Astrocyte of the hippocampus (primary cell): ENCODE measurements at regions not wholly inside any gene's neighbourhood (a gene's known extent, or its start where the extent isn't known, plus 50 kb on each side); places are given as distances from the start of the nearest gene placed in this dataset.

Source experiments
- DNase-seq: peaks from one replicate; pipeline ENCODE4 v3.0.0; 2011; ENCODE audit warnings: low read depth, low spot score

DNA sequence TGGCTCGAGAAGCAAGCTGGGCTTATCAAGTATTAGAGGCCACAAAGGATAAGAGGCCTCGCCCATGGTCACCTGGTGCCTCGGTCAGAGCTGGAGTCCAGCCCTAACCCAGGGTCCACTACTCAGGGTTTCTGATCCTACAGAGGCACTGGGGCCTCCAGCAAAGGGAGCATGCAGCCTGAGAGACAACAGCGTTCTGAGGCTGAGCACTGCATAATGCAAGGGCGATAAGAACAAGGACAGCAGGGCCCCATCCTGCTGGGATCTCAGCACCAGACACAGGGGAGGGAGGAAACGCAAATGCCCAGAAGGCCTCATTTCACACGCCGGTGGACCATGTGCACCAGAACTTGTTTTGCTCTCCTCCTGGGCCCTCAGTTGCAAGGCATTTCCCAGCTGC is 63.0 kb downstream of the C5orf15 start:
- no peak for DNase-seq

DNA sequence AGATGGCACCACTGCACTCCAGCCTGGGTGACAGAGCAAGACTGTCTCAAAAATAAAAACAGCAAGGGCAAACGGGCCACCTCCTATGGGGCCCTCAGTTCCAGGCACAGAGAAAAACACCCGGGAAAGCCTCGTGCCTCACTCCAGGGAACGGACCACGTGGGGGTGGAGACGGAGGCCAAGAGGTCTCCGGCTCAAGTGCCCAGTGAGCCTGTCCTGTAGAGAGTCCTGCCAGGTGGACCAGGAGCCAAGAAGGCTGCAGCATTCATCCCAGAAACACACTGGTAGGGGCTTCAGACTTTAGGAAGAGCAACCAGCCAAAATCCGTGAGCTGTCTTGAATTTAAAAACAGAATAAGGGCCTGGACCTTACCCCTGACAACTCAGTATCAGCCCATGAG is 63.8 kb downstream of the C5orf15 start:
- DNase-seq: no peak

DNA sequence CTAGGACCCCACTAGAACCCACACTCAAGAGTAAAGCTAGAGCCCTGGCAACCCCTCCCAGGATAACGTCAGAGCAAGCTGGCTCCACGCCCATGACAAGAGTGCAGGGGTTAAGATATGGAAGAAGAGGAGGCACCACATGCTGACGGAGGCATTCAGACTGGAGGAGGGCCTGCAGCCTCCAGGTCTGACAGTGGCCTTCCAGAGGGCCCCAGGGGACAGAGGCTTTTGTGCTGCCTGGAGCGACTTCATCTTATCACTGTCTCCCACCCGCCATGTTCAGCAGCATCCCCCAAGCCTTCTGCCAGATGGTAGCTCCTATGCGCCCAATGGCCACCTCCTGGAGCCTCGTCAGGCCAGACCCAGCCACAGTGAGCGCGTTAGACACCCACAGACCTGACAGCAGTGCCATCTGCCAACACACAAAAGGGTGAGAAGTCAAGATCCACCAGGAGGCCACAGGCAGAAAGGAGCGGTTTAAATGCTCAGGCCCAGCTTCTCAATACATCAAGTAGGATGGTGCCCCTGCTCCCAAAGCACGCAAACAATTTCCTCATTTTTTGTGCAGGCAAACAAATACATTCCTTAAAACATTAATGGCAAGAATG is 65.8 kb downstream of the C5orf15 start:
- no peak for DNase-seq

DNA sequence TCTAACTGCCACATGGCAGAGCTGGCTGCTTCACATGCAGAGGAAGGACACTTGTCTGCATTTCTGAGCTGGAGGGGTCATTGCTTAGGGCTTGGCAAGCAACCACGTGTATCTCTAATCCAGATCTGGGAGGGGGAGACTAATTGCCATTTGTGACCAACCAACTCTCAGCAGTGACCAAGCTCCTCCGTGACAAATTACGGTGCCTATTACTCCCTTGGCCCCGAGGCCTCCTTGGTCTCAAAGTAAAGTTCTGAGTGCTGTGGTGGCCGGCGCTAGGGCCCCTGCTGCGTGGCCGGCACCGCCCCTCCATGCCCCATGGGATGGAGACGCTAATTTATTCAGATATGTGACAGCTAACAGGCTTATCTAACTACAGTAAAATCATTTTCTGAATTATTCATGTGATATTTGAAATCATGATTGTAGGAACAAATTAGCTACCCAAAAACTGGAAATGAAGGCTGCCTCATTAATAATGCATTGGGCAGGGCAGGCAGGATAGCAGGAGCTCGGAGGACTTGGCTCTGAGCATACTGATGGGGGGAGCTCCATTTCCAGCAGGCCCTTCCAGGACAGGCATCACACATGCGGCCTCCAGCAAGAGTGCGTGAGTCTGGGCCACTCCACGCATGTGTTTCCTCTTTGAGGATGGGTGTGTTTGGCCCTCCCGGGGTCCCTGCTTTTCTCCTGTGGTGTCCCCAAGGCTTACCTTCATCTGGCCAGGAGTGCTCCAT is 67.7 kb downstream of the C5orf15 start:
- no peak for DNase-seq

DNA sequence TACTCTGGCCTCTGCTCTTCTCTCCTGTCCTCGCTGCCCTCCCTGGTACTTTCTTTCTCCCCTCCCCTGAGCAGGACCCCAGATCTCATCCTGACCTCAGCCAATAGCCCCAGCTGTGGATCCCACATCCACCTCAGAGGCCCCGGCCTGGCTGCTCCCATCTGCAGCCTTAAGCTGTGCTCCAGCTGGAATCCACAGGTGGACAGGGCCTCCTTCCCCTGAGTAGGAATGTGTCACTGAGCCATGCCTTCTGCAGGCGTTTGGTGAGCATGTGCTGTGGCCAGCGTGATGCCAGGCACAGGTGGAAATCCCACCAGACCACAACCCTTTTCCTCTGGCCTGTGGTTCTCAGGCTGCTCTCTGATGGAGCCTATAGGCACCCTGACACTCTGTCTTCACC is 68.9 kb downstream of the C5orf15 start:
- no peak for DNase-seq

DNA sequence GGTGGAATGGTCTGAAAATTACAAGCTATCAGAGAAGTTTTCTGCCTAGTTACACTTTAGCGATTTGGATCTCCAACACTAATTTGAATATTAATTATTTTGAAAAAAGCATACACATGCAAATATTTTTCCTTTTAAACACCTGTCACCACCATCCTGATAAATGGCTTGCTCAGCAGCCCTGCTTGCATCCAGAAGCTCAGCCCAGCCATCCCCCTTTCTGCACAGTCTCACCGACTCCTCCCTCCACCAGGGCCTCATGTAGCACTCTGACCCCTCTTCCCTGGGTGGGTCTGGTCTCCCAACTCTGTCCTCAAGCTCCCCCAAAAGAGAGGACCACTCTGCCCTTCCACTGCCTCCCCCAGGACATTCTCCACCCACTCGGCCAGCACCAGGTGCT is 70.0 kb downstream of the C5orf15 start:
- DNase-seq: no peak

DNA sequence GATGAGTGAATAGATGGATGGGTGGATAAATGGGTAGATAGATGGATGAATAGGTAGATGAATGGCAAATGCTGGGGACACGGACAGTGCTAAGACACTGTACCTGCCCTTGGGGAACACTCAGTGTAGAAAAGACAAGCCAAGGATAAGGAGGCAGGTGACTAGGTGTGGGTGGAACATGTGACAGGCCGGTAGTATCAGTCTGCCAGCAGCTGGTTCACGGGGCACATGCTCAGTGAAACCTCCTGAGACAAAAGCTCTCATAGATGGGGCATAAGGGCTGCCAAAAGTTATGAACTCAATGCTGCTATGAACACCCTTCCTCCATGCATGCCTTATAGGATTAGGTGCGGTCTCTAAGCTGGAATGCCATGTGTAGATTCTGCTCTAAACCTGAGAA is 71.0 kb downstream of the C5orf15 start:
- no peak for DNase-seq

DNA sequence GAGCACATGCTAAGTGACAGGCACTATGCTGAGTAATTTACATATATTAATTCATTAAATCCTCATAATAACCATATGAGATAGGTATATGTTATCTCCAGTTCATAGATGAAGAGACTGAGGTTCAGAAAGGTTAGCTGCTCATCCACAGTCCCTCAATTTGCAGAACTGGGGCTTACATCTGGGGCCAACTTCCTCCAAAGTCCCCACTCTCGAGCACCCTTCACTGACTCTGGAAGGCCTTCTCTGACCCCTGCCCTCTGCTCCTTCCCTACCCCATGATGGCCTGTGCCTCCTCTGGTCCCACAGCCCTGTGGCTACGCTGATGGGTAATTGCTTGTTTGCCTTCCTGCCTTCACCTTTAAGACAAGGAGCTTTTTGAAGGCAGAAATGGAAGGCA is 71.6 kb downstream of the C5orf15 start:
- DNase-seq: no peak

DNA sequence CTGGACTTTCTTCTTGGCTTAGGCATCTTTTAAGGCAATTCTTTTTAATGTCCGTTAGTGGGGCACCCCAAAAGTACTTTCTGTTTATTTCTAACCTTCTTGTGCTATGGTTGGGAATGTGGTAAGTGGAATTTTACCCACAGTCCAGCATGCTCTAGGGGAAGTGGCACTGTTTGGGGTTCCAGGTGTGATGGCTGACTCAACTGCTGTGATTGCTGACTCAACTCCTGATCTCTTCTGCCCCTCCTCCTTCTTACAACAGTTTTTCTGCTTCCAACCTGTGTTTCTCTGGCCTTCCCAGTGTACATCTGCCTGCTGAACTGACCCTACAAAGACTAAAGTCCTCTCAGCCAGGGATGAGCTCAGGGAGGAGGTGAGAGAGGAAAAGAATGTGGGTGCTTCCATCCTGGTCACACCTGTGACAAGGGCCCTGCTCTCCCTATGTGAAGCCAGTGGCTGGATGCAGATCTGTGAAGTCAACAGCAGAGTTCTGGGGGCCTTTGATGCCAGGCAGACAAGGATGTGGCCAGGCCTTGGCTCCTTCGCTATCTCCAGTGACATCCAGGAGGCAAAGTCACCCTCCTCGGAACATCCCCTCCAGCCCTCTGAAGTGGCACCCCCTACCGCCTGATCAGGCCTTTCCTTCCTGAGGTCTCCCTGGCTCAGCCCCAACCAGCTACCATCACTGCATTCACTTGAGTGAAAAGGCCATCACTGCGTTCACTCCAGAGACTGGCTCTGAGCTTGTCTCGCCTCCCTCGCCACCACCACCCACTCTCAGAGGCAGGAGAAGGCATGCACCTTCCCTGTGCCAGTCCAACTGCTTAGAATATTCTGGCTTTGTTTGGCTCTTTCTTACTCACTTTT is 72.2 kb downstream of the C5orf15 start:
- no peak for DNase-seq

DNA sequence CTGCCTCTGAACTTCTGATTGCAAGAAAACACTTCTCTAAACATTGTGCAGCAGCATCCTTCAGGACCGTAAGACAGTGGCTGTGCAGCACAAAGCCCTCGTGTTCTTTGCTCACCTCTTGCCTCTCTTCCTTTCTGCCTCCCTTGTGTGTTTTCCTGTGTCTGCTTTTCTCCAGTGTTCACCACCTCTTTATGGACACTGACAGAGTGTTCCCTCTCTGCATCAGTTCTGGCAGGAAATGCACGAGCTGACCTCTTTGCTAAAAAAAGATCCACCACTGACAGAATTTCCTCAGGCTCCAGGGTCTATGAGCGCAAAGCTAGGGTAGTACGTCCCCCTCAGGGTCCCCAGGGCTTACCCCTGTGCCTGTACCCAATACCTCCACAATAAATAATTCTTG is 74.3 kb downstream of the C5orf15 start:
- no peak for DNase-seq

DNA sequence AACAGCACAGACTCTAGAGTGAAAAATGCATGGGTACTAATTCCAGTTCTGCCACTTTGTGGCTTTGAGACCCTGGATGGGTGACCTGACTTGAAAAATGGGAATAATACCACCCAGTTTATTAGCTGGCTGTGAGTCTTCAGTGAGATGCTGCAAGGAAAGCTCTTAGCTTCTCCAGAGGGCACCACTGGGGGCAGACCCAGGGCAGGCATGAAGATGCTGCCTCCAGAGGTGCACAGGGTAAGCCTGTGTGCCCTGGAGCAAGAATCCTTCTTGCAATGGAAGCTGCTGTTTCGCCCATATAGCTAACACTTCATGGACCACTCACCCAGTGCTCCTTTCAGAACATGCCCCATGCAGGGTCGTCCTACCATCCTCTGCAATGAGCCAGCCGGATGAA is 75.7 kb downstream of the C5orf15 start:
- no peak for DNase-seq

DNA sequence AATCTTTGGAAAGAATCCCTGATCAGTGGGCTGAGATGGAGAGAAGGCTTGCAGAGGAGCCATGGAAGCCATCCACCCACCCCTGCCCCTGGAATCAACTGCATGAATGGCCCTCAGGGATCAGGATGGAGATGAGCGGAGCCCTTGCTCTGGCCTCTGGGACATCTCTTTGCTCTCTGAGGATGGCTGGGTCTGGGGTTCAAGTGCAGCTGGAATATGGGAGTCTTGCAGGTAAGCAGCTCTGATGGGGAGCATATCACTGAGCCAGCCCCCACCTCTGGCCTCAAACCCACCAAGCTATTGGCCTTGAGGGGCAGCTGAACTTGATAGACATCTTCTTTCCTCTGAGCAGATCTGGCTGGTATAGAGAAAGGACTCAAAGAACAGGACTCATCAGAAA is 76.1 kb downstream of the C5orf15 start:
- DNase-seq: no peak

DNA sequence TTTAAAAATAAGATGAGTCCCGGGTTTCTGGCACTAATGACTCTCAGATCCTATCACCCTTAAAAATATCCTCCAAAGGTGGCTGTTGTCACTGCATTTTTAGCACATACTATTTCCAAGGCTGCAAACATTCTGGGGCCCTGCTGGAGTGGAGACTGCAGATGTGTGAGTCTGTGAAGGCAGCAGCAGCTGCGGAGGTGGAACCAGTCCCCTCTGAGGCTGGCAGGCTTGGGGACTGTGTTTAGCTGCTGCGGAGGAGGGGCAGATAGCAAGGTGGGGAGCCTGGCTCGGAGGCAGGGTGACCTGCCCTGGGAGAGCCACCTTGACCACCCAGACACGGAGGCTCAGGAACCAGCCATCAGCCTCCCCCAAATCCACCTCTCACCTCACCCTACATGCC is 77.0 kb downstream of the C5orf15 start:
- no peak for DNase-seq

DNA sequence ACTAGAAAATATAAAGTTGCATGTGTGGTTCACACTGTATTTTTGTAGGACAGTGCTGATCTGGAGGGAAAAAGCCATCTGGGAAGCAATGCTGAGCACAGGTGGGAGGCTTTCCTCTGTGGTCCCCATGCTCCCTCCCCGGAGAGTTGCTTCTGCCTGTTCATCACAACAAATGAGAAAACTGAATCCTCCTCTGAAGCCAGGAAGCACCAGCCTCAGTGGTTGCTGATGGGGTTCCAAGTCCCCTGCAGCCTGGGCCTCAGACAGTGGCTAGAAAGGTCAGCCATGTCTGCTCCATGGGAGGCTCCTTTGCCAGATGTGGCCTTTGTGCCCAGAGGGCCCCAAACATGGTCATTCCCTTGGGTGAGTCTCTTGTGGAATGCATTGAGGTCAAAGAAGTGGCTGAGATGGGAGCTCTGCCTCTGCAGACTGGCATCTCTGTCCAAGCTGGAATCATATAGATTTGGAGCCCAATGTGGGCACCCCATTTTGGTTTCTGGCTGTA is 77.6 kb downstream of the C5orf15 start:
- DNase-seq: no peak

DNA sequence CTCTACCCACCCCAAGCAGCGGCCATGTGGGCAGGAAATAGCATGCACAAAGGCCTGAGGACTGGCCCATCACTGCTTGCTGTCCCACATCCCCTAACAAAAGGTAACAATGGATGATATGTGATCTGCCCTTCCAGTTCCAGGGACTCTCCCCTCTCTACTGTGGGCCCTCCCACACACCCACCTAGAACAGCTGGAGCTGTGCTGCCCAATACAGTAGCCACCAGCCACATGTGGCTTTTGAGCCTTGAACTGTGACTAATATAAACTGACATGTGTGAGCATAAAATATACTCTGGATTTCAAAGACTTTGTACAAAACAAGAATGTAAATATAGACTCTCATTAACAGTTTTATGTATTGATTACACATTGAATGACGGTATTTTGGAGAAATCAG is 78.1 kb downstream of the C5orf15 start:
- no peak for DNase-seq

DNA sequence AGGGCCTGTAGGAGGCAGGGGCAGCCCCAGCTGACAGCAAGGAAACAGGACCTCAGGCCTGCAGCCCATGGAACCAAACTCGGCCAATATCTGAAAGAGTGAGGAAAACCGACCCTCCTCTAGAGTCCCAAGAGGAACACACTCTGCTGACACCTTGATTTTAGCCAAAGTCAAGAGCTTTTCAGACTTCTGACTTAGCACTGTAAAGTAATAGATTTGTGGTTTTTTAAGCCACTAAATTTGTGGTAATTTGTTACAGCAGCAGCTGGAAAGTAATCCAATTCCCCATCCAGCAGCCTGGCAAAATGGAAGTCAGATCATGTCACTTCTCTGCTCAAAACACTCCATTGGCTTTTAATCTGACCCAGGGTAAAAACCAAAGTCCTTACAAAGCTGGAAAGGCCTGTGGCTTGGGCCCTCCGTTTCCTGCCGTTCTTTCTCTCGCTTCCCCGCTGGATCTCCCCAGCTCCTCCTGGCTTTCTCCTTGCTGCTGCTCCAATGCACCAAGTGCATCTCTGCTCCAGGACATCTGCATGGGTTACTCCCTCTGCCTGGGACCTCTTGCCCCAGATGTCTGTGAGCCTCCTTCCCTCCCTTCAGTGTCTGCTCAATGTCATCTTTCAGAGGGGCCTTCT is 79.0 kb downstream of the C5orf15 start:
- no peak for DNase-seq

DNA sequence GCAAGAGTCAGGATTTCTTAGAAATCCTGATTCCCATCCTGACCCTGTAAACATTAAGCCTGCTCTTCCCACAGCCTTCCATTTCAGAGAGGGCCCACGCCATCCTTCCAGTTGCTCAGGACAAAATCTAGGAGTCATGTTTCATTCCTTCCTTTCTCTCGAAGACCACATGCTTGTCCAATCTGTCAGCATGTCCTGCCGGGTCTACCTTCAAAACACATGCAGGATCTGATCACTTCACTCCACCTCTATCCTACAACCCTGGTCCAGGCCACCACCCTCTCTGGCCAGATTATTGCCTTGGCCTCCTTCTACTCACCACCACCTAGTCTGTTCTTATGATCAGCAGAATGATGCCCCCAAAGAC is 79.8 kb downstream of the C5orf15 start:
- no peak for DNase-seq

DNA sequence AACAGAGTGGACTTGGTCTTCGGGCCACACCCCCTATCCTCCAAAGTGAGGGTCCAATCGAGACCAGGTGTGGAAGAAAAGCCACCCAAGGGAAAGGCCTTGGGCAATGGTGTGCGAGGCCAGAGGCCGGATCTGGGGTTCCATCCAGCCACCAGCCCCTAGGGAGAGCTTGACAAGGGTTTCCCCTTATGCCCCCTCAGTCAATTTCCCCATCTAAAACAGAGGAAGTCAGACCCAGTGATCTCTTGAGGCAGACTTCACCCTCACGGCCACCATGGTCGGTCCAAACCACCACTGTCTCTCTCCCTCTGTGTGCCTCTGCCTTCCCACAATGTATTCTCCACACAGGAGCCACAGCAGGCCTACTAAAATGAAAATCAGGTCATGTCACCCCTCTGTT is 82.9 kb downstream of the C5orf15 start:
- no peak for DNase-seq

DNA sequence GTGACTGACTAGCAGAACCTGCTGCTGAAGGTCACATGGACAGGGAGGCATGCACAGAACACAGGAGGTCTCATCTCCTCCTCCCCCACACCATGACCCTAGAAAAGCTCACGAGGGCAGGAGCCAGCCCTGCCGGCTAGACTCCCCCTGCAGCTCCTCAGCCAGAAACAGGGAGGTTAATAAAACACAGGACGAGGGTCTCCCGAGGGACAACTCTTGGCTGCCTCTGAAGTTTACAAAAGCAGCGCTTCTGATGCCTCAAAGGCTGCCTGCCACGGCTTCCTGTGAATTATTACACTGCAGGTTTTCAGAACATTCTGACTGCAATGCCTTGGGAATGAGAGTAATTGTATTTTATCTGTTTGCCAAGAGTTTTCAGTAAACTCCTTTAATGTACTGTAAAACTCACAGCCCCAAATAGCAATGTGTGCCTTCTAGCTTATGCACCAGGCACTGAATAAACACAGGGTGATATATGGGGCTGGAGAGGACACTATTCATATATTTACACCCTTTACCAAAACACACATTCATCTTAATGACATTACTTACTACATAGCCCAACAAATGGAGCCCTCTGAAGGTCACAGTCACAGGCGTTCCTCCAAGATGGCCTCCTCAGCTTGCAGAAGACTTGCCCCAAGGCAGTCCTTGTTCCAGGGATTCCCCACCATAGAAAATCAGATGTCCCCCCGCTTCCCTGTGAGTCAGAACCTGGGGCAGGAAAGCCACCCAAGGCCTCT is 83.7 kb downstream of the C5orf15 start:
- no peak for DNase-seq

DNA sequence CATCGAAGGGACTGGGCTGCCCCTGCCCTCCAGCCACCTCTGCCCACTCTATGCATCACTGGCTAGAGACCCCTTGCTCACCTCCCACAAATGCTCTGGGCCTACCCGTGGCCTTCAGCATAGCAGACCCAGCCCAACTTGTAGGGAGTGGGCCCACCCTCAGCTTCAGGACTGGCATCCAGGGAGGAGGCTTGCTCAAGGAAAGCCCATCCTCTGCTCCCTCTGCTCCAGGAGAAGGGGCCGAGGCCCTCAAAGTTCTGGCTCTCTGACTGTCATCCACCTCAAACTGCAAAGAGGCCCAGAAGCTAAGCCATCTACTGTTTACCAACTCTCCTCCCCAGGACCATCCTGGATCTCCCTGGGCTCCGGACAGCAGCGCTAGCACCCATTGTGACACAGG is 84.5 kb downstream of the C5orf15 start:
- no peak for DNase-seq

DNA sequence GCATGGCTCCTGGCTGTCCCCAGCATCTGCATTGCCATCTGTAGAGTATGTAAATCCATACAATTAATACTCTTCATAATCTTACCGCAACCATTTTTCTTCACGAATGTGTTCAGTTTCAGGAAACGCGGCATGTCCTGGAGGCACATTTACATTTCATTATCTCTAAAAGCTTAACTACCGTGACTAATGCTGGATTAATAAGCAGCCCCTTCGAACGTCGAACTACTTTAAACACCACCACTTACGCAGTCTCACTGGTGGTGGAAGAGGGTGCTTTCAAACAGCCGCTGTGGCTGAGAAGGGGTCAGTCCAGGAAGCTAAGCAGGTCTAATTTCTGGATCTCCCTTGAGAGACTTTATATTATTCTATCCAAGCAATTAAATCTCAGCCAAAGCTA is 85.6 kb downstream of the C5orf15 start:
- no peak for DNase-seq

DNA sequence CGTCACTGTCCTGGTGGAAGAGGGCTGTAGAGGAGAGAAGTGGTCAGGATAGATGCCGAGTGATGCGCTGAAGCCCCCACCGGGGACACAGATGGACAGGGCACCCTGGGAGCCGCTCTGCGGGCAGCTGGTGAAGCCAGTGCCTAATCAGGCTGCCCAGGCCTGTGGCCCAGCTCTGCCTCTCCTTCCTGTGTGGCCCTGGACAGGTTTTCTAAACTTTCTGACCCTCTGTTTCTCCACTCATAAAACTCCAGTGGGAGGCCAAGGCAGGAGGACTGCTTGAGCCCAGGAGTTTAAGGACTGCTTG is 86.1 kb downstream of the C5orf15 start:
- no peak for DNase-seq
